Stomach (tissue), 8 donors: ENCODE measurements at regions not wholly inside any gene's neighbourhood (a gene's known extent, or its start where the extent isn't known, plus 50 kb on each side); places are given as distances from the start of the nearest gene placed in this dataset.
A peak's percentile ranks its signal among the peaks of the same experiment; 100 is the strongest.

Source experiments
- DNase-seq, 2 donors: peaks; one replicate each; pipeline versions ENCODE4 v3.0.0 to v3.0.0-alpha.2; 2013 to 2019
- H3K27ac ChIP-seq, 5 donors: fragments of 200-600 bp in 4 of 5; sonication (generic) in 4 of 5; one replicate each; pipeline ENCODE4 v1.5.1; 2013 to 2019; ENCODE audit warnings: mild to moderate bottlenecking in 1 of 5, moderate library complexity in 1 of 5
- H3K27me3 ChIP-seq, 3 donors: fragments of 200-600 bp; sonication (generic); one replicate each; pipeline ENCODE4 v1.5.1; 2017 to 2019; ENCODE audit warnings: mixed run types in 1 of 3
- H3K36me3 ChIP-seq, 4 donors: fragments of 200-600 bp; sonication (generic); 1 replicate in 3 of 4; 2 replicates in 1 of 4; pipeline ENCODE4 v1.5.1; 2016 to 2019
- H3K4me1 ChIP-seq, 4 donors: fragments of 200-600 bp; sonication (generic); one replicate each; pipeline ENCODE4 v1.5.1; 2016 to 2019
- H3K4me3 ChIP-seq, 4 donors: fragments of 200-600 bp; sonication (generic) in 3 of 4; one replicate each; pipeline ENCODE4 v1.5.1; 2016 to 2019; ENCODE audit warnings: mild to moderate bottlenecking in 1 of 4
- H3K9me3 ChIP-seq, 4 donors: fragments of 200-600 bp; sonication (generic); one replicate each; pipeline ENCODE4 v1.5.1; 2016 to 2019
- CTCF ChIP-seq, 7 experiments: fragments of 450-650 bp in 4 of 7; fragments of 200-600 bp in 3 of 7; sonication (generic) in 3 of 7; IDR thresholded peaks; one replicate each; pipeline ENCODE4 v1.5.1; 2016 to 2019; ENCODE audit warnings: antibody characterized with exemption in 7 of 7, control low read depth in 2 of 7, mild to moderate bottlenecking in 1 of 7
- EP300 ChIP-seq: sonication (generic); formaldehyde crosslinking; IDR thresholded peaks from one replicate; pipeline ENCODE4 v1.6.1; 2017; ENCODE audit warnings: antibody characterized with exemption
- POLR2A ChIP-seq, 4 donors: fragments of 450-650 bp; IDR thresholded peaks; one replicate each; pipeline ENCODE4 v1.6.1; 2016; ENCODE audit warnings: antibody characterized with exemption in 4 of 4, control low read depth in 2 of 4, mild to moderate bottlenecking in 1 of 4, moderate library complexity in 1 of 4
- POLR2AphosphoS5 ChIP-seq, 3 donors: sonication (generic); formaldehyde crosslinking; IDR thresholded peaks; one replicate each; pipeline ENCODE4 v1.6.1; 2016; ENCODE audit warnings: antibody characterized with exemption in 3 of 3
- WGBS, 5 donors: extraction: QIAGEN DNeasy Blood & Tissue Kit in 3 of 5; methylation state at CpG; one replicate each; pipeline versions ENCODE4 v1.1.5 to v1.1.7; 2013 to 2018; 5-methylcytosine and 5-hydroxymethylcytosine counted together
- intact Hi-C: fragments of 100-400 bp; cut with DNase I; formaldehyde crosslinking; loops from one replicate; pipeline ENCODE4 v1.15.1; 2023; ENCODE audit warnings: low total_unique reads
- donor health status: healthy with polysubstance abuse.
- donor health status: Bipolar disorder and iron deficiency.
- donor health status: healthy.

GRCh38 chr3:18648868-18649462 is 223.8 kb upstream of the SATB1 start:
- Histone ChIP-seq H3K36me3 (no peaks in the 10 kb centered on the region), H3K9me3 (no peaks in the 10 kb centered on the region), H3K4me3 (no peak overlapping the region), H3K4me1 (no peaks in the 10 kb centered on the region), H3K27me3 (no peaks in the 10 kb centered on the region), H3K27ac (no peak overlapping the region)
- intact Hi-C loops, result no loop called here
- no peak for TF ChIP-seq POLR2AphosphoS5 (IDR thresholded peaks at IDR 0.05)
- no peak for TF ChIP-seq CTCF (IDR thresholded peaks at IDR 0.05)
- TF ChIP-seq EP300, result no peak
- TF ChIP-seq POLR2A (IDR thresholded peaks at IDR 0.05), result no peak
- no peak for DNase-seq
- 0 to 46% (median 27%) methylated on average over 1 of the region's 1 CpG for WGBS, 5 donors

DNA sequence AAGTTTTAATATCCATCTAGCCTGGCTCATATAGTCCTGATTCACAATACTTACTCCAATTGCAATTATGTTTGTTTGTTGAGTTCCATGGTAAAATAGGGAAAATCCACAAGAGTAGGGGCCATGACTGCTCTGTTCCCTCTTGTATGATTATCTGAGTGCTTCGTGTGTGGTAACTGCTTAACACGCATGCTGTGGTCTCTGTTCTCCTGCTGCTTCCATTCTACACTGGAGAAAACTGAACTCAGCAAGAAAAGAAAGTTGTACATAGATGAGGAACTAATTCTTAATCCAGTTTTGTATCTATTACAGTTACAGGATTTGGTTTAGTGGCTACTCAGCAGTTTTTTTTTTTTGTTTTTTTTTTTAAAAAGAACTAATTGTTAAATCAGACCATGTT is 223.0 kb upstream of the SATB1 start:
- H3K27ac ChIP-seq, result no peak overlapping the region
- no peaks in the 10 kb centered on the region for H3K27me3 ChIP-seq
- no peaks in the 10 kb centered on the region for H3K36me3 ChIP-seq
- intact Hi-C loops, result no loop called here
- no peak overlapping the region for H3K4me3 ChIP-seq
- no peaks in the 10 kb centered on the region for H3K9me3 ChIP-seq
- no peaks in the 10 kb centered on the region for H3K4me1 ChIP-seq
- TF ChIP-seq CTCF (IDR thresholded peaks at IDR 0.05) (no peak), POLR2AphosphoS5 (IDR thresholded peaks at IDR 0.05) (no peak), EP300 (no peak), POLR2A (IDR thresholded peaks at IDR 0.05) (no peak)
- 79 to 89% (median 87%) methylated on average over 2 of the region's 2 CpGs for WGBS, 5 donors
- DNase-seq, result no peak

DNA sequence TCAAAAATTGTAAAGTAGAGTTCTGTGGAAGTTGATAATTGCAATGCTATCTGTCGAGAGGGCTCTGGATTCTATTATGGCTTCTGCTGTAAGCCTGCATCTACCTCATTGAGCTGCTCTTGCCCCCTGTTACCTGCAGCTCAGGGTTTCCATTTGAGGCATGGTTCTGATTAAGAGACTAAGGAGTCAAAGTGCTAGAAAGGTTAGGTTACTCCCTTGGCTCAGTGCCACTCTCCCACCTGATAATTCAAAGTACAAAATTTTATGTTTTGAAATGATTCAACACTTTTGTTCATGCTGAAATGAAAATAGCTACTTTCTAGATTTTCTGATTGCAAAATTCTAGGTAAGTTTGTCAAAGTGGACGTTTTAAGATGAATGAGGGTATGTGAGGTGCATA is 220.5 kb upstream of the SATB1 start:
- H3K27ac ChIP-seq, result no peak overlapping the region
- no peak overlapping the region for H3K4me3 ChIP-seq
- no peaks in the 10 kb centered on the region for H3K27me3 ChIP-seq
- 82 to 90% (median 85%) methylated on average over 2 of the region's 2 CpGs for WGBS, 5 donors
- H3K9me3 ChIP-seq, result no peaks in the 10 kb centered on the region
- intact Hi-C loops, result no loop called here
- H3K36me3 ChIP-seq, result no peaks in the 10 kb centered on the region
- no peak for DNase-seq
- TF ChIP-seq POLR2A (IDR thresholded peaks at IDR 0.05) (no peak), EP300 (no peak), POLR2AphosphoS5 (IDR thresholded peaks at IDR 0.05) (no peak), CTCF (IDR thresholded peaks at IDR 0.05) (no peak)
- no peaks in the 10 kb centered on the region for H3K4me1 ChIP-seq

GRCh38 chr3:18643281-18643680 is 218.1 kb upstream of the SATB1 start:
- peak in 1 of 2 donors; percentile 10 for DNase-seq
- H3K4me3 ChIP-seq, result no peak overlapping the region
- H3K27me3 ChIP-seq, result no peaks in the 10 kb centered on the region
- TF ChIP-seq EP300 (no peak), POLR2A (IDR thresholded peaks at IDR 0.05) (no peak), CTCF (IDR thresholded peaks at IDR 0.05) (no peak), POLR2AphosphoS5 (IDR thresholded peaks at IDR 0.05) (no peak)
- H3K9me3 ChIP-seq, result no peaks in the 10 kb centered on the region
- H3K36me3 ChIP-seq, result no peaks in the 10 kb centered on the region
- H3K27ac ChIP-seq, result no peak overlapping the region
- no peaks in the 10 kb centered on the region for H3K4me1 ChIP-seq
- WGBS, 5 donors, result 75 to 94% (median 87%) methylated on average over 3 of the region's 3 CpGs
- intact Hi-C loops, result no loop called here
